ENCODE measurements at regions not wholly inside any gene's neighbourhood (a gene's known extent, or its start where the extent isn't known, plus 50 kb on each side); places are given as distances from the start of the nearest gene placed in this dataset.
"Not testable (repeated sequence)": the region's sequence is repeated elsewhere in the genome, so short reads cannot be mapped to it uniquely, and the experiment has no call there.

GRCh38 chr6:119501798-119502483 is 152.4 kb upstream of the MAN1A1 start:
- peak; percentile 61 for DNase-seq (ENCODE audit: low read depth)

GRCh38 chr6:119499797-119500196 is 150.2 kb upstream of the MAN1A1 start:
- DNase-seq (ENCODE audit: low read depth), result no peak
- TF ChIP-seq CTCF (IDR thresholded peaks at IDR 0.05; ENCODE audit: insufficient read depth, low read depth, low read length, missing control alignments), result no peak
- H3K4me3 ChIP-seq (ENCODE audit: low read depth, low read length), result no peak overlapping the region

More at GRCh38 chr6:119501798-119502483, 152.4 kb upstream of the MAN1A1 start:
- TF ChIP-seq CTCF (IDR thresholded peaks at IDR 0.05; ENCODE audit: insufficient read depth, low read depth, low read length, missing control alignments), result no peak
- H3K4me3 ChIP-seq (ENCODE audit: low read depth, low read length), result no peak overlapping the region

- TF ChIP-seq CTCF (IDR thresholded peaks at IDR 0.05; ENCODE audit: insufficient read depth, low read depth, low read length, missing control alignments), result no peak
- no peak overlapping the region for H3K4me3 ChIP-seq (ENCODE audit: low read depth, low read length)
- DNase-seq (ENCODE audit: low read depth), result no peak
Observed at GRCh38 chr6:119497988-119498727, 148.6 kb upstream of the MAN1A1 start.

GRCh38 chr6:119495230-119495683 is 145.7 kb upstream of the MAN1A1 start:
- no peak overlapping the region for H3K4me3 ChIP-seq (ENCODE audit: low read depth, low read length)
- TF ChIP-seq CTCF (IDR thresholded peaks at IDR 0.05; ENCODE audit: insufficient read depth, low read depth, low read length, missing control alignments), result no peak
- no peak for DNase-seq (ENCODE audit: low read depth)

- no peak for DNase-seq (ENCODE audit: low read depth)
- TF ChIP-seq CTCF (IDR thresholded peaks at IDR 0.05; ENCODE audit: insufficient read depth, low read depth, low read length, missing control alignments), result no peak
- H3K4me3 ChIP-seq (ENCODE audit: low read depth, low read length), result no peak overlapping the region
Observed at GRCh38 chr6:119493980-119494379, 144.4 kb upstream of the MAN1A1 start.

- DNase-seq (ENCODE audit: low read depth); H3K4me3 ChIP-seq (ENCODE audit: low read depth, low read length): not testable (repeated sequence)
Observed at GRCh38 chr6:119491112-119491511, 141.6 kb upstream of the MAN1A1 start.

GRCh38 chr6:119490050-119490449 is 140.5 kb upstream of the MAN1A1 start:
- H3K4me3 ChIP-seq (ENCODE audit: low read depth, low read length), result not testable (repeated sequence)

GRCh38 chr6:119484598-119484997 is 135.0 kb upstream of the MAN1A1 start:
- no peak for TF ChIP-seq CTCF (IDR thresholded peaks at IDR 0.05; ENCODE audit: insufficient read depth, low read depth, low read length, missing control alignments)
- no peak overlapping the region for H3K4me3 ChIP-seq (ENCODE audit: low read depth, low read length)
- no peak for DNase-seq (ENCODE audit: low read depth)

More at GRCh38 chr6:119490050-119490449, 140.5 kb upstream of the MAN1A1 start:
- DNase-seq (ENCODE audit: low read depth), result not testable (repeated sequence)

All from GM12865 (cell line).